CD14-positive monocyte (primary cell): ENCODE measurements at regions not wholly inside any gene's neighbourhood (a gene's known extent, or its start where the extent isn't known, plus 50 kb on each side); places are given as distances from the start of the nearest gene placed in this dataset.

ENCODE experiments used
- DNase-seq, 3 donors: peaks; one replicate each; pipeline ENCODE4 v3.0.0-alpha.2; 2011 to 2022
- H2AFZ ChIP-seq: 2 replicates; pipeline ENCODE4 v1.6.0; 2012; ENCODE audit warnings: mild to moderate bottlenecking, low read depth, low read length, inconsistent platforms; ENCODE audit not compliant: insufficient read depth, poor library complexity, severe bottlenecking
- H3K27ac ChIP-seq, 2 donors: 1 replicate in 1 of 2; 2 replicates in 1 of 2; pipeline ENCODE4 v1.5.1; 2012 to 2013; ENCODE audit warnings: low read length in 2 of 2, control low read depth in 1 of 2, inconsistent platforms in 1 of 2, low read depth in 1 of 2, mild to moderate bottlenecking in 1 of 2
- H3K27me3 ChIP-seq, 2 donors: one replicate each; pipeline versions ENCODE4 v1.6.0 to v1.6.1; 2011 to 2013; ENCODE audit warnings: low read length in 2 of 2; ENCODE audit not compliant: control insufficient read depth in 2 of 2, insufficient read depth in 2 of 2
- H3K36me3 ChIP-seq, 2 donors: replicated peaks in 1 of 2; 1 replicate in 1 of 2; 2 replicates in 1 of 2; pipeline versions ENCODE4 v1.5.1 to v1.6.1; 2012 to 2013; ENCODE audit warnings: low read length in 2 of 2, control low read depth in 1 of 2, inconsistent platforms in 1 of 2, mild to moderate bottlenecking in 1 of 2; ENCODE audit not compliant: insufficient read depth in 2 of 2, control insufficient read depth in 1 of 2
- H3K4me1 ChIP-seq, 2 donors: 1 replicate in 1 of 2; 2 replicates in 1 of 2; pipeline versions ENCODE4 v1.5.1 to v1.6.1; 2012 to 2013; ENCODE audit warnings: low read length in 2 of 2, control low read depth in 1 of 2, inconsistent platforms in 1 of 2, mild to moderate bottlenecking in 1 of 2, moderate library complexity in 1 of 2; ENCODE audit not compliant: insufficient read depth in 2 of 2, control insufficient read depth in 1 of 2
- H3K4me2 ChIP-seq: replicated peaks from 2 replicates; pipeline ENCODE3; 2012; ENCODE audit warnings: low read length, moderate library complexity, mild to moderate bottlenecking; ENCODE audit not compliant: poor library complexity, severe bottlenecking; ENCODE audit errors: extremely low read depth
- H3K4me3 ChIP-seq, 3 experiments: fragments of 200-600 bp in 1 of 3; sonication (generic) in 1 of 3; replicated peaks in 1 of 3; 1 replicate in 2 of 3; 2 replicates in 1 of 3; pipeline ENCODE4 v1.5.1; 2011 to 2013; ENCODE audit warnings: low read length in 3 of 3, mild to moderate bottlenecking in 3 of 3, control low read depth in 2 of 3, low read depth in 2 of 3, inconsistent platforms in 1 of 3, moderate library complexity in 1 of 3
- H3K79me2 ChIP-seq: 2 replicates; pipeline ENCODE4 v1.6.0; 2012; ENCODE audit warnings: mild to moderate bottlenecking, control low read depth, inconsistent platforms, low read length, moderate library complexity; ENCODE audit not compliant: insufficient read depth
- H3K9ac ChIP-seq: 2 replicates; pipeline ENCODE4 v1.6.0; 2017; ENCODE audit warnings: low read length, mild to moderate bottlenecking; ENCODE audit not compliant: insufficient read depth, poor library complexity, severe bottlenecking
- H3K9me3 ChIP-seq, 2 donors: replicated peaks in 1 of 2; 1 replicate in 1 of 2; 2 replicates in 1 of 2; pipeline versions ENCODE4 v1.5.1 to v1.6.1; 2012 to 2013; ENCODE audit warnings: low read length in 2 of 2, control low read depth in 1 of 2; ENCODE audit not compliant: control insufficient read depth in 1 of 2, insufficient read depth in 1 of 2
- H4K20me1 ChIP-seq: 2 replicates; pipeline ENCODE4 v1.6.0; 2012; ENCODE audit warnings: mild to moderate bottlenecking, low read length, control low read depth, moderate library complexity; ENCODE audit not compliant: insufficient read depth
- H3K27ac Mint-ChIP-seq, 7 donors: one replicate each; pipeline ENCODE4 v1.8.0; 2020; ENCODE audit warnings: mild to moderate bottlenecking in 7 of 7, mixed read lengths in 7 of 7, moderate library complexity in 6 of 7, inconsistent platforms in 2 of 7
- H3K27me3 Mint-ChIP-seq, 3 donors: one replicate each; pipeline ENCODE4 v1.8.0; 2021 to 2022; ENCODE audit warnings: low read depth in 3 of 3, mild to moderate bottlenecking in 3 of 3, mixed read lengths in 3 of 3, moderate library complexity in 3 of 3, inconsistent platforms in 1 of 3
- H3K36me3 Mint-ChIP-seq, 2 donors: one replicate each; pipeline ENCODE4 v1.8.0; 2020; ENCODE audit warnings: mixed read lengths in 2 of 2, inconsistent platforms in 1 of 2, mild to moderate bottlenecking in 1 of 2
- H3K4me1 Mint-ChIP-seq: one replicate; pipeline ENCODE4 v1.8.0; 2020; ENCODE audit warnings: mild to moderate bottlenecking, mixed read lengths
- H3K4me3 Mint-ChIP-seq, 2 donors: one replicate each; pipeline ENCODE4 v1.8.0; 2020; ENCODE audit warnings: mild to moderate bottlenecking in 2 of 2, mixed read lengths in 2 of 2, moderate library complexity in 1 of 2
- H3K9me3 Mint-ChIP-seq, 7 donors: one replicate each; pipeline ENCODE4 v1.8.0; 2020 to 2022; ENCODE audit warnings: mixed read lengths in 7 of 7, mild to moderate bottlenecking in 6 of 7, moderate library complexity in 6 of 7, inconsistent platforms in 2 of 7
- CTCF ChIP-seq: fragments of 200-600 bp; IDR thresholded peaks from one replicate; pipeline ENCODE4 v1.8.0; 2022; ENCODE audit warnings: antibody characterized with exemption, mild to moderate bottlenecking
- WGBS: methylation state at CpG from one replicate; pipeline ENCODE4 v1.1.5; 2013; ENCODE audit warnings: missing lambda C conversion rate; ENCODE audit not compliant: insufficient coverage; 5-methylcytosine and 5-hydroxymethylcytosine counted together
- intact Hi-C, 2 donors: fragments of 100-400 bp; cut with micrococcal nuclease; formaldehyde crosslinking; loops; one replicate each; pipeline versions ENCODE4 v1.15.0 to v1.15.1; 2023

- no peak overlapping the region for H3K9ac ChIP-seq
- H3K4me1 ChIP-seq = no peaks in the 10 kb centered on the region
- Mint-ChIP-seq H3K4me1 (no peaks in the 10 kb centered on the region), H3K27me3 (peaks cover 0 to 5% (median 4%) of the 10 kb centered on the region in 3 donors), H3K36me3 (no peaks in the 10 kb centered on the region), H3K4me3 (no peak overlapping the region), H3K27ac (no peak overlapping the region), H3K9me3 (peaks cover 0 to 7% (median 6%) of the 10 kb centered on the region in 7 donors)
- H3K27ac ChIP-seq = no peak overlapping the region
- no peaks in the 10 kb centered on the region for H4K20me1 ChIP-seq
- WGBS = 67% methylated on average over 23 of the region's 24 CpGs
- H3K79me2 ChIP-seq = no peaks in the 10 kb centered on the region
- no peaks in the 10 kb centered on the region for H3K36me3 ChIP-seq
- no peak overlapping the region for H2AFZ ChIP-seq
- intact Hi-C loops = no loop called here
- DNase-seq = no peak
- H3K27me3 ChIP-seq = no peaks in the 10 kb centered on the region
- no peak for TF ChIP-seq CTCF
- no peak overlapping the region for H3K4me3 ChIP-seq
- no peak overlapping the region for H3K4me2 ChIP-seq
- H3K9me3 ChIP-seq = peaks cover 6 to 11% of the 10 kb centered on the region in 2 donors
Measured at GRCh38 chr11:69948256-69949141, 129.3 kb upstream of the FGF3 start.

- intact Hi-C loops = no loop called here
- no peaks in the 10 kb centered on the region for H3K4me1 Mint-ChIP-seq
- Histone ChIP-seq H3K4me2 (no peak overlapping the region), H2AFZ (no peak overlapping the region), H3K9me3 (peaks cover 6 to 11% of the 10 kb centered on the region in 2 donors), H3K4me3 (no peak overlapping the region), H3K27ac (no peak overlapping the region), H3K36me3 (no peaks in the 10 kb centered on the region), H3K9ac (no peak overlapping the region), H3K27me3 (no peaks in the 10 kb centered on the region), H4K20me1 (no peaks in the 10 kb centered on the region), H3K4me1 (no peaks in the 10 kb centered on the region), H3K79me2 (no peaks in the 10 kb centered on the region)
- peaks cover 0 to 7% (median 6%) of the 10 kb centered on the region in 7 donors for H3K9me3 Mint-ChIP-seq
- no peaks in the 10 kb centered on the region for H3K36me3 Mint-ChIP-seq
- no peak for TF ChIP-seq CTCF
- no peak overlapping the region for H3K27ac Mint-ChIP-seq
- DNase-seq = no peak
- H3K4me3 Mint-ChIP-seq = no peak overlapping the region
- 88% methylated on average over 6 of the region's 6 CpGs for WGBS
- peaks cover 0 to 6% (median 5%) of the 10 kb centered on the region in 3 donors for H3K27me3 Mint-ChIP-seq
Measured at GRCh38 chr11:69949327-69949726, 128.8 kb upstream of the ANO1 start.
